Stimulated activated CD4-positive, alpha-beta T cell treated with anti-CD3 and anti-CD28 coated beads, Interleukin-12 subunit alpha, Interleukin-12 subunit beta, amount 100 ng/mL, for 4 hours (primary cell): ENCODE measurements at regions not wholly inside any gene's neighbourhood (a gene's known extent, or its start where the extent isn't known, plus 50 kb on each side); places are given as distances from the start of the nearest gene placed in this dataset.
"Not testable (repeated sequence)": the region's sequence is repeated elsewhere in the genome, so short reads cannot be mapped to it uniquely, and the experiment has no call there.

Source experiments
- DNase-seq: peaks from one replicate; pipeline ENCODE4 v3.0.0-alpha.2; 2020

DNA sequence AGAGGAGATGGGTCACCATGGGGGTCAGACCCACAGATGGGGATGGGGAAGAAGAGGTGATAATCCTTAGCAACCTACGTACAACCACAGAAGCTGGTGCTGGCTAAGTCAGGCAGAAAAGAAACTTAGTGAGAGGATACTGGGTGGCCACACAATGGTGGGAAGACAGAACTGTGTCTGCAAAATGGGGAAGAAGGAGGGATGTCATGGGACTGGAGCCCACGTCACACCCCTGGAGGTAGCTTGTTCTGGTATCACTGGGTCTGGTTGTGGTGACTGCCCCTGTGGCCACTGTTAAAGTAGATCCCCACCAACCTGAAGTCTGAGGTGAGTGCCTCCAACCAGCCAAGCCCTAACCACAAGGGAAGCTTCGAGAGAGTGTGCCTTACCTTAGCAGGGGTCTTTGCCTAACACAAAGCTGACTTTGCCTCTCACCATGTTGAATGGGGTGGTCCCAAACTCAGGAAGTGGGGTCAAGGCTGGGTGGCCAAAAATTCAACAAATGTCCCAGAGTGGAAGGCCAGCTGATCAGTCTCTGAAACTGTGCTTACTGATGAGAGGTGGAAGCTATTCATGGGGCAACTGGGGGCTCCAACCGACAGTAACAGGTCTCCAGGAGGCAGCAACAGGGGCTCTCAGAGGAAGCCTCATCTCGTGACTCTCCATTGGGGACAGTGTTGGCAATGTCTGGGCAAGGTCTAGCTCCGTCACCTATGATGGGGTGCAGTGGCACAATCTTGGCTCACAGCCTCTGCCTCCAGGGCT is 64.8 kb upstream of the SLC1A4 start:
- no peak for DNase-seq

DNA sequence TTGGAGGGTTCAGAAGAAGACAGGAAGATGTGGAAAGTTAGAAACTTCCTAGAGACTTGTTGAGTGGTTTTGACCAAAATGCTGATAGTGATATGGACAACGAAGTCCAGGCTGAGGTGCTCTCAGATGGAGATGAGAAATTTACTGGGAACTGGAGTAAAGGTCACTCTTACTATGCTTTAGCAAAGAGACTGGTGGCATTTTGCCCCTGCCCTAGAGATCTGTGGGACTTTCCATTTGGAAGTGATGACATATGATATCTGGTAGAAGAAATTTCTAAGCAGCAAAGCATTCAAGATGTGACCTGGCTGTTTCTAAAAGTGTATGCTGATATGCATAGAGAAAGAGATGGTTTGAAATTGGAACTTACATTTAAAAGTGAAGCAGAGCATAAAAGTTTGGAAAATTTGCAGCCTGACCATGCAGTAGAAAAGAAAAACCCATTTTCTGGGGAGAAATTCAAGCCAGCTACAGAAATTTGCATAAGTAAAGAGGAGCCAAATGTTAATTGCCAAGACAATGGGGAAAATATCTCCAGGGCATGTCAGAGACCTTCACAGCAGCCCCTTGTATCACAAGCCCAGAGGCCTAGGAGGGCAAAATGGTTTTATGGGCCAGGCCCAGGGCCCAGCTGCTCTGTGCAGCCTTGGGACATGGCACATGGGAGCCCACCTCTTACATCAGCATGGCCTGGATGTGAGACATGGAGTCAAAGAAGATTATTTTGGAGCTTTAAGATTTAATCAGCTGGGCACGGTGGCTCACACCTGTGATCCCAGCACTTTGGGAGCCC is 63.1 kb upstream of the SLC1A4 start:
- DNase-seq: not testable (repeated sequence)

DNA sequence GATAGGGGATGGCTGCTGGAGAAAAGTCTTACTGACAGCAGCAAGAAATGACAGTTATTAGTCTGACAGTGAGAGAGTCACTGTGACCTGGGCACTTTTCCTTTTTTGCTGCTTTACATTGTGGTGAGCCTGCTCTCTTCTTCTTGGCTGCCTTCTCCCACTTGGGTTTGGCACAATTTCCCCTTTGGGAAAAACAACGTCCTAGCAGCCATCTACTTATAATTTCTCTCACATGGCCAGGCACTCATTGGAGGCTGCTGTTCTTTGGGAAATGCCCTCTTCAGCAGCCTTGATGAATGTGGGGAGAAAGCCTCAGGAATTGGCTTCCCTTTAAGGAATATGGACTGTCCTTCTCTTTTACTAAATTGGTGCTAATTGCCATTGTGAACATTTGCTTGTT is 60.4 kb upstream of the SLC1A4 start:
- DNase-seq: no peak

DNA sequence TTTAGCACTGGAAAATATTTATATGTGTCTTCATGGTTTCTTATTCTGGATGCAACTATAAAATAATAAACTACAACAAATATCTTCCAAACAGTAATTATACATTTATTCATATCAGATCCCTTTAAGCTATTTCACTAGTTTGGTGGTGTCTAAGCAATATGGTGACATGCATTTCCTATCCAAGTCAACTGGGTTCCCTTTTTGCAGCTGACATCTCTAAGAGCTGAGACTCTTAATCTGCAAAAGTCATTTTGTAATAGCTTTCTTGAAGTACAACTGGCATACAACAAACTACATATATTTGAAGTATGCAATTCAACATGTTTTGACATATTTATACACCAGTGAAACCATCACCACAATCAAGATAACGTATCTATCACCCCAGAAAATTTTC is 59.9 kb upstream of the SLC1A4 start:
- no peak for DNase-seq

DNA sequence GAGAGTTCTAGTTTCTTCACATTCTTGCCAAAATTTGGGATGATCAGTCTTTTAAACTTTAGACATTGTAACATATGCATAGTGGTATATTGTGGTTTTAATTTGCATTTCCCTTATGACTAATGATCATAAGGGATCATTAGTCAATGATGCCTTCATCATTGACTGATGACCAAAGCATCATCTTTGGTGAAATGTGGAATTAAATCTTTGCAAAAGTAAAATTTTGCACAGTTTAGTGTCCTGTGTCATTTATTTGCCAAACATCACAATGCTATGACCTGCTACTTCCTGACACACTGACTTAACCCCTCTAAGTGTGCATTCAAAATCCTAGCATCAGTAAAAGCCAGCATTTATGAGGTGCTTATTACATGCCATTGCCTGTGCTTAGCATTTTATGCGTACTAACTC is 58.9 kb upstream of the SLC1A4 start:
- DNase-seq: no peak

DNA sequence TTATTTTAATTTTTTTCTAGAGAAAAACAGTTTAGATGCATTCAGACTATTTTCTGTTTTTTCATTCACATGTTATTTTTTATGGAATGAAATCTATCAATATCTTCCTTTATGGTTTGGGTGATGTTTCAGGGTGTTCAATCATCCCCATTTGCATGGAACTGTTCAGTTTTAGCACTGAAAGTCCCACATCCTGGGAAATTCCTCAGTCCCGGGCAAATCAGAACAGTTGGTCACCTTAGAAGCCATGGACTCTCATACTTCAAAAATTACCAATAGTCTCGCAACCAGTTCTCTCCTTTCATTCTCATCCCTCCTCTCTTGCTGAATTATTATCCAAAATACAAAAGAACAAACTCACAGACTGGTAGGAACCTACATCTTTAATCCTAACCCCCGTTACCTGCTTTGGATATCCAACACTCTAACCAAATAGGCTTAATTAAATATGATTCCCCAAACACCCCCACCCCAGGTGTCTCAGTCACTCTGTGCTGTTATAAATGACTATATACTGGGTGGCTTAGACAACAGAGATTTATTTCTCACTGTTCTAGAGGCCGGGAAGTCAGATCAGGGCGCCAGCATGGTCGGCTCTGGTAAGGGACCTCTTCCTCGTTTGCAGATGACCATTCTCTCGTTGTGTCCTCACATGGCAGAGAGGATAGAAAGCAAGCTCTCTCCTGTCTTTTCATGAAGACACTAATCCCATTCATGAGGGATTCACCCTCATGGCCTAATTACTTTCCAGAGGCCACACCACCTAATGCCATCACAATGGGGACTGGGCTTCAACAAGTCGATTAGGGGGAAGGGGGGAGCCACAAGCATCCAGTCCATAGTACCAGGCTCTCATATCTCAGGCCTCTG is 57.7 kb upstream of the SLC1A4 start:
- DNase-seq: no peak

DNA sequence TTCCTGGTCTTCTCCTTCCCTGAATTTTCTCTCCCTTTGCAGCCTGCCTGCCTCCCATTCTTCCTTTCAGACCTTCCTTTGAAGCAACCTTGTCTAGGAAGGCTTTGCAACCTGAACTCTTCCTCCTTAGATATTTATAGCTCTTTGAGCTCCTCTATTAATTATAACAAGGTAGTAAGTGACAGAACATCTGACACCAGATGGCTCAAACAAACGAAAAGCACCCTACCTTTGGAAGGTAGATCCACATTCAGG is 57.2 kb upstream of the SLC1A4 start:
- no peak for DNase-seq

DNA sequence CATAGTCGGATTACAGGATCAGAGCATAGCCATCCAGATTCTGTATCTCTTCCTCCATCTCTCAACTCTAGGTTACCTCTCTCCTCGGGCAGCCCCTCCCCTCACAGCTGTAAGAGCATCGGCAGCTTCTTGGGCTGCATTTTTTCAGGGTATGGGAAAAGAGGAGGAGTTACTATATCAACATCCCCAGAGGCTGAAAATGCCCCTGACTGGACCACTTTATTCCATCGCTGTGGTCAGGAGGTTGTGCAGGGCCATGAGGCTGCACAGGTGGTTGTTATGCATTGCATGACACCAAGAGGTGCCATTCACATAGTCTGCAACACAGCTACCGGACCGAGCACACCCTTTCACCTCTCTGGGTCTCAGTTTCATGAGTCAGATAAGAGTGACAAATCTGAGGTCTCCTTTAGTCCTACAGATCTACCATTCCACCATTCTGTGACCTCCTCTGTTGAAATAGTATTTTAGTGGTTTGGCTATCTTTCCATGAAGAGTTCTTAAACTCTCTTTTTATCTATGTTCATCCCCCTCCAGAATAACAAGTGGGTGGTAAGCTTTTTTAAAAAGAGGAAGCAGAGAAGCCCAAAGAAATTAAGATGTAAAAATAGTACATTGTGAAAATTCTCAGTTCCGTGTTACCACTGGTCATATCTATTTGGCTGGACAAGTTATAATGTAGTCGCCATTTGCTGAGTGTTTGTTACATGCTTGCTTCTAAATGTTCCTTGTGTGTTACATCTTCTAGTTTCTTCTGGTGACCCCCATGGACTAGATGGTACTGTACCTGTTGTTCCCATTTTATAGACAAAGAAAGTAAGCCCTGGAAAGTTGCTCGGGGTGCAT is 56.6 kb upstream of the SLC1A4 start:
- DNase-seq: no peak

DNA sequence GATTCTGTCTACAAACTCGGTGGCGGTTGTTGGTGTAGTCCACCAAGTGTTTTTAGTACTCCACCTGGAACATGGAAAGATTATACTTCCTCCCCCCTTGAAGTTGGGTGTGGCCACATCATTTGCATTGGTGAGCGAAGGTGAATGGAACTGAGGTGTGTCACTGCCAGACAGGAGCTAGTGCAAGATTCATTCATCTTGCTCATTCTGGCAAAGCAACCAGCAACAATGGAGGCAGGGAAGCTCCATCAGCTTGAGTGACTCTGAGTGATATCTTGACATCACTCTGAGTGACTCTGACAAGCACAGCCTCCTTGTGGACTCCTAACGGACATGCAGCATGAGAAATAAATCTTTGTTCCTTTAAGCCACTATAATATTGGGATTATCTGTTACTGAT is 54.7 kb upstream of the SLC1A4 start:
- no peak for DNase-seq

DNA sequence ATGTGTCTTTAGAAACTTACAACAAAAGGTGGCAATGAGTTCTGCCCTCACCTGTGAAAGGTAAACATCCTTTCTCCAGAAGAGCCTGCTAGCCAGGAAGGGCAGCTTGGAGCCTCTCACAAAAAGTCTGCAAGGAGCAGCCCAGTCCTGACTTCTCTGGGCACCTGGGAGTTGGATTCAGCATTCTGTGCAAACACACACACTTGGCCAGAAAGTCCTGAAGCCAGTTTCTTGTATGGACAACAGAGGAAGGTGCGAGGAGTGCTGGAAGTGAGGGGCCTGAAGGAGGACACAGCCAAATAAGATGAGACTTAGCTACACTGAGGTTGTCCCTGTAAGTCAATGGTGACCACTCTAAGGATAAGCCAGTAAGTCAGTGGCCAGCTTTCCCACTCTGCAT is 52.4 kb upstream of the SLC1A4 start:
- no peak for DNase-seq

DNA sequence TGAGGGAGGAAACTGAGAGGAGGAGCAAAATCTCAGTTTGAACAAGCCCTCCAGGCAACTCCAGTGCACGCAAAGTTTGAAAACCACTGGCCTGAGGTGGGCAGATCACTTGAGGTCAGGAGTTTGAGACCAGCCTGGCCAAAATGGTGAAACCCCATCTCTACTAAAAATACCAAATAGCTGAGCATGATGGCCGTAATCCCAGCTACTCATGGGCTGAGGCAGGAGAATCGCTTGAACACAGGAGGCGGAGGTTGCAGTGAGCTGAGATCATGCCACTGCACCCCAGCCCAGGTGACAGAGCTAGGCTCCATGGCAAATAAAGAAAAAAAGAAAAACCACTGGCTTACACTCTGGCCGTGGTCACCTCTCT is 51.9 kb upstream of the SLC1A4 start:
- DNase-seq: not testable (repeated sequence)

DNA sequence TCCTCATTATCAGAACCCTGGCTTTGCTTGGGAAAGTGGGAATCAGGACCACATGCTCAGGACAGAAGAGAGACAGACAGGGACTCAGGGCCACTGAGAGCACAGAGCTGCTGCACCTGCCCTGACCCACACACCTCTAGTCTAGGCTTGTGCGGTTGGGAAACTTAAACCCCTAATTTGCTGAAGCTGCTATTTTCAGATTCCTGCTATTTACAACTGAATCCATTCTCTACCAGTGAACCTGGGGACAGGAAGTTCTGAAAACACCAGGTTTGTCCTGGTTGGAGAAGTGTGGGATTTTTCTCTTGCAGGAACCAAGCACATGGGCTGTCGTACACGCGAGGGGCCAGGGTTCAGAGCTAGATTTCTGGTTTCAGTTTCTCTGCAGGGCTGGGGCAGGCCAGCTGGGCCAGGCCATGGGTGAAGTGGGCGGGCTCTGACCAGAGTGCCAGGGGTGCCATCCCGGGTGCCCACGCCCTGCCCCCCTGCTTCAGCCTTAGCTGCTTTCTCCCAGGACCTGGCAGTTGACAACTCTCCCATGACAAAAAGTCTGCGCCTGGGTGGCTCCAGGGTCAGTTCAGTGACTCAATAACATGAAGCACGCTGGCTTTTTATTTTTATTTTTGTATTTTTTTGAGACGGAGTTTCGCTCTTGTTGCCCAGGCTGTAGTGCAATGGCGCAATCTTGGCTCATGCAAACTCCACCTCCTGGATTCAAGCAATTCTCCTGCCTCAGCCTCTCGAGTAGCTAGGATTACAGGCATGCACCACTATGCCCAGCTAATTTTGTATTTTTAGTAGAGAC is 51.3 kb upstream of the SLC1A4 start:
- DNase-seq: no peak

DNA sequence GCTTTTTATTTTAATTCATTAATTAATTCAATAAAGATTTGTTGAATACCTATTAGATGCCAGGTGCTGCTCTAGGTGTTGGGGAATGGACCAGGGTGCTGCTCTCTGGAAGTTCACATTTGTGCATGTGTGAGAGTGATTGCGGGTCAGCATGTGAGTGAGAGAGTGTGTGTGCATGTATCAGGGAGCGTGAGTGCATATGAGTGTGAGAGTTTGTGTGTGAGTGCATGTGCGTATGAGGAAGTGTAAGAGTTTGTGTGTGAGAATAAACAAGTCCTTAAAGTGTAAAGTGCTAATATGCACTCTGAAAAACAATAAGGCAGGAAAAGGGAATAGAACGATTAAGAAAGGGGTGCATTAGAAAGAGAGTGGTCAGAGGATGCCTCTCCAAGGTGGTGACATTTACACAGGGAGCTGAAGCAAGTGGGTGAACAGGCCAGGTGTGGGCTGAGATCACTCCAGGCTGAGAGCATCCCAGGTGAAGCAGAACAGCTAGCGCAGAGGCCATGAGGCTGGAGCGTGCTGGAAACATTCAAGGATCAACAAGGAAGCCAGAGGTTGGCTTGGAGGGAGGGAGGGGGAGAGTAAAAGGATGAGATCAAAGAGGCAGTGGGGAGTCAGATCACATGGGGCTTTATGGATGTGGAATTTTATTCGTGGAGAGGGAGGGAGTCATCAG is 50.5 kb upstream of the SLC1A4 start:
- no peak for DNase-seq

DNA sequence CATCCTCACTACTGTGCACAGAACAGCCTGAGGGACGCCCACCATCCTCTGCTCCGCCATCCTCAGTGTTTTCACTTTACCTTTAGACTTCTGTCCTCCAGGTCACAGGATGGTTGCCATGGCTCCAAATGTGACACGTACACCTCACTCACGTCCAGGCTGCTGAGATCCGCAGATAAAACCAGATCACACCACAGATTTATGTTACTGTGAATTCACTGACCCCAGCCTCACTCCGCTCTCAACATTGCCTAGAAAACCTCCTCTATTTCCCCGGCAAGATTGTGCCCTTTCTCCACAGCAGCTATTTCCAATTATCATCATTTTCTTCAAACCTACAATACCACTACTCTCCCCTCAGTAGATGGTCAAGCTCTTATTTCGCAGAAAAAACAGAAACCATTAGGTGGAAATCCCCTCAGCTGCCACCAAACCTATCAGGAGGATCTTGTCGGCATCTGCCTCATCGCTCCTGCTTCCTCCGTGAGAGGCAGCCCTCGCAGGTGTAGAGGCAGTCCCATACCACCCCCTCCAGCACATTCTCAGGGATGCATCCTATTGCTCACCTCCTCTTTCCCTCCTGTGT is 49.8 kb upstream of the SLC1A4 start:
- no peak for DNase-seq
